DMS79 (cell line): ENCODE measurements at regions not wholly inside any gene's neighbourhood (a gene's known extent, or its start where the extent isn't known, plus 50 kb on each side); places are given as distances from the start of the nearest gene placed in this dataset.

Experiments used
- DNase-seq: peaks from one replicate; lab custom pipeline; 2025; lab: John Stamatoyannopoulos, UW

GRCh38 chr6:168773788-168774187 is 332.8 kb downstream of the SMOC2 start:
- DNase-seq, result no peak

- no peak for DNase-seq
Observed at GRCh38 chr6:168765752-168766151, 324.8 kb downstream of the SMOC2 start.

- no peak for DNase-seq
Observed at GRCh38 chr6:168756009-168756634, 315.1 kb downstream of the SMOC2 start.

- no peak for DNase-seq
Observed at GRCh38 chr6:168746643-168747042, 305.7 kb downstream of the SMOC2 start.

GRCh38 chr6:168746013-168746412 is 305.0 kb downstream of the SMOC2 start:
- no peak for DNase-seq

- no peak for DNase-seq
Observed at GRCh38 chr6:168744861-168745260, 303.9 kb downstream of the SMOC2 start.

GRCh38 chr6:168741942-168742782 is 301.2 kb downstream of the SMOC2 start:
- DNase-seq, result no peak

GRCh38 chr6:168741305-168741704 is 300.3 kb downstream of the SMOC2 start:
- DNase-seq, result no peak

- DNase-seq, result no peak
Observed at GRCh38 chr6:168739381-168739780, 298.4 kb downstream of the SMOC2 start.

- no peak for DNase-seq
Observed at GRCh38 chr6:168737481-168737880, 296.5 kb downstream of the SMOC2 start.

GRCh38 chr6:168737014-168737413 is 296.0 kb downstream of the SMOC2 start:
- DNase-seq, result no peak

- no peak for DNase-seq
Observed at GRCh38 chr6:168736039-168736438, 295.1 kb downstream of the SMOC2 start.

- peak; percentile 27 for DNase-seq
Observed at GRCh38 chr6:168735268-168735949, 294.4 kb downstream of the SMOC2 start.

- DNase-seq, result no peak
Observed at GRCh38 chr6:168734523-168734922, 293.5 kb downstream of the SMOC2 start.

- no peak for DNase-seq
Observed at GRCh38 chr6:168732676-168733075, 291.7 kb downstream of the SMOC2 start.

- DNase-seq, result no peak
Observed at GRCh38 chr6:168730931-168731716, 290.1 kb downstream of the SMOC2 start.

GRCh38 chr6:168728056-168728455 is 287.1 kb downstream of the SMOC2 start:
- no peak for DNase-seq

GRCh38 chr6:168726312-168726856 is 285.4 kb downstream of the SMOC2 start:
- no peak for DNase-seq

GRCh38 chr6:168725802-168726201 is 284.8 kb downstream of the SMOC2 start:
- no peak for DNase-seq

GRCh38 chr6:168724669-168725570 is 283.9 kb downstream of the SMOC2 start:
- no peak for DNase-seq

- no peak for DNase-seq
Observed at GRCh38 chr6:168724033-168724432, 283.0 kb downstream of the SMOC2 start.
